ENCODE measurements at regions not wholly inside any gene's neighbourhood (a gene's known extent, or its start where the extent isn't known, plus 50 kb on each side); places are given as distances from the start of the nearest gene placed in this dataset.

DNA sequence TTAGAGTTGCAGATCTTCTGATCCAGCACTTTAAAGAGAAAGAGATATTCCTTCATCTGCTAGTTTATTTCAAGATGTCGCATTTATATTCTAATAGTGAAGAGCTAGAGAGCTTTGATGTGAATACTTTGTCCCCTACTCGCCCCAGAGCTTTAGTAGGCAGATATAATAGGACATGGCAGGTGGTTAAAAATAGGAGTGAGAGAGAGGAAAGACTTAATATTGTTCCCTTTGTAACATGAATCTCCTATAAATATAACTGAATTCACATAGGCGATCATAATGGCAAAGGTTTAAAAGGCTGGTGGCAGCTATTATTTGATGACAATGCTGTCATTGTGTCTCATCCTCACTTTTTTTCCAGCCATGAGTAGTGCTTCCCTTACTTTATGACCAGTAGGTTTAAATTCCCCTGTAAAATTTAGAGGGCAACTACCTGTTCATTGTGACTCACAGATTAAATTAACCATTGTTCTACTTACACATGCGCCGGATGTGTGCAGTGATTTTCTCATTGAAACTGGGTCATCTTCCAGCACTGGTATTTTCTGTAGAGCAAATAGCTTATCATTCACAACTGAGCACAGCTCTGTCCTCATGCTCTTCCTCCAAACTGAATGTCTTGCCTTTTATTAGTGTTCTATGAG is 906.7 kb upstream of the CELF2 start:
- no peak for DNase-seq

DNA sequence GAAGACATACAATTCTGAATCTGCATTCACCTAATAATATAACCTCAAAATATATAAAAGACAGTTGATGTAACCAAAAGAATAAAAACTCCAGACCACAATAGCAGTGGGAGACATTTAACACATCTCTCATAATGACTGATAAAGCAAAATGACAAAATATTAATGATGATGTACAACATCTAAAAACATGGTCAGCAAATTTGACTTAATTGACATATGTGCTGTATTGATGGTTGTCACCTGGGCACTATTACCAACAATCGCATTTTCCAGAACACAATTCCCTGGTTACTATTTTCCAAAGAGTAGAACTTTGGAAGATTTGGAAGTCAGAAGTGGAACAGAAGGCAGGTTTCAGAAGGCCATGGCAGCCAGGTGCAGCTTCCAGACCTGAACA is 899.5 kb upstream of the CELF2 start:
- DNase-seq = no peak

GRCh38 chr10:10120671-10121070 is 897.0 kb upstream of the CELF2 start:
- DNase-seq = no peak

GRCh38 chr10:10125676-10126075 is 892.0 kb upstream of the CELF2 start:
- DNase-seq = no peak

- no peak for DNase-seq
These were observed 891.5 kb upstream of the CELF2 start for GRCh38 chr10:10126218-10126617.

DNA sequence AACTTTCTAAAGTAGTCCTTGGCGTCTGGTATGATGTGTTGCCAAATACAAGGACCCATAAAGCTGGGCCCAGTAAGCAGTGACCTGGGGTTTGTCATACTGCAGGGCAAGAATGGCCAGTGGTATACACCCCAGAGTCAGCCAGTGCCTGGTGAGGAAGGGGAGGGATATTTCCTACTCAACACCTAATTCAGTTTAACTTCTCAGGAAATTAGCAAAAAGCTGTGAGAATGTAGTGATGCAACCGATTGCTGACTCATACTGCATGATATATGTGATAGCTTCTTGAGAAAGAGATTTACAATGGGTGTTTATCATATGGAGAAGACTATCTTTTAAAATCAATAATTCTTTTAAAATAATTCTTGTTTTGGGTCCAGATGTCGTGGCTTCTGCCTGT is 889.3 kb upstream of the CELF2 start:
- no peak for DNase-seq

DNA sequence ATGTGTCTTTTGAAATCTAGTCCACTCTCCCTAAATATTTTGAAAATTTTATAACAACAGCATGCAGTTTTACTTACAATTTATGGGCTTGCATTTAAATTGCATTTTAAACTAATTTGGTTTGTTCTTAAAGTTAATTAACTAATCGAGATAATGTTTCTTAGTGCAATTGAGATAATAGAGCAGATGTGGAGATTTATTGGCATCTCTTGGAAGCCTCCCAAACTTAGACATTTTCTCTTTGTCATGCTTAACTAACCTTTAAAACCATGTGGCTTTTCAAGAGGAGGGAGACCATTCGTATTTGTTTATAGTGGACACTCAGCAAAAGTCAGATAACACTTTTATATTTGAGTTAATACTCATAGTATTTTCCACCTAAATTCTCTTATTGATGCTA is 887.0 kb upstream of the CELF2 start:
- no peak for DNase-seq

DNA sequence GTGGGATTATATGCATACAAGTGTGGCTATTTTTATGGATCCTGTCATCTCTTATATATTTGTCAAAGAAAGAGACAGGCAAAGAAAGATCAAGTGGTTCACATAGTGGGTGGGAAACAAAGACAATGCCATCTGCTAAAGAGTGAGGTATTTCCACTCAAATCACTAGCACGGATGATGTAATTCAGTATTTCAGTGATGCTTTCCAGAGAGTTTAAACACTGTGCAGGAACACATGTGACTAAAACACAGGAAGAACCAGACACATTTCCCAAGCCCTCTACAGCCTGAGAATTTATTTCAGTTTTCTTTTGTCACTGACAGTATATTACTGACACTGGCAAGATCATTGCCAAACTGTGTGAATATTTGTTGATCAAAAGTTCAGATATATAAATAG is 885.7 kb upstream of the CELF2 start:
- no peak for DNase-seq

DNA sequence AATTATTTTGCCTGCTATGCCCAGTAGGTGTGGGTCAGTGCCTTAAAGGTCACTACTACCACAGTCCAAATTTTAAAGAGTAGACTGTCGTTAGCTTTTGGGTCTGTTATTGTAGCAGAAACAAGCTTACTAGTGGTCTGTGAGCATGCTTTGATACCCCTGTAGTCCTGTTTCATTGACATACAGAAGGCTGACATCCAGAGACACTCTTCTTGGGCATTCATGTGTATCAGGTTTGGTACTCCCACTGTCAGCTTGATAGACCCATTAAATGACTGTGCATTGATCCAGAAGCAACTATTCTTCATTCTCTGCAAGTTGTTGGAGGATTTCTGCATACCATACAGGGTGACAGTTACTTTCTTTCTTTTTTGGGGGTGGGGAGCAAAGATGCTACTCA is 884.4 kb upstream of the CELF2 start:
- DNase-seq = no peak

GRCh38 chr10:10138685-10139084 is 879.0 kb upstream of the CELF2 start:
- no peak for DNase-seq

DNA sequence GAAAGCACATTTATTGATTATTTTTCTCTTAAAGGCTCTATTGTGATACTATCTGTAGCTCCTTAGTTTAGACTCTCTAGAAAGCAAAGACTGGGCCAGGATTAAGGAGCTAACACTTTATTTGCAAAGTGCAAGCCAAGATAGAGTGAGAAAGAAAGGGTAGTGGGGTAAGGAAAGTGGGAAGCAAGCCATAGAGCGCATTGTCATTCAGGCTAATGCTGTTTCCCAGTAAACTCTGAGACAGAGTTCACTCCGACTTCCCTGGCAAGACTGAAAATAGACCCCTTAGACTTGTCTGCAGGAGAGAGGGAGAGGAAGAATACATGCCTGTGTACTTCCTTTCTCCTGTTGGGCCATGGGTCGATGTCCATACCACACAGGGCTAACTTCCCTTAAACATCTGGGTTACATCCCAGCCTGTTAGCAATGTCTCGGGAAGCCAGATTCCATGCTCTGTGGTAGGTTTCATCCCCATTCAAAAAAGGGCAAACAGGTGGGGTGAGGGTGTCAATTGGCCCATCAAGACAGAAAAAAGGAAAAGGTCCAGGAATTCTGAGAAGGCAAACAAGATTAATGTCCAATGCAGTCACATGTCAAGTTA is 875.8 kb upstream of the CELF2 start:
- DNase-seq = no peak

DNA sequence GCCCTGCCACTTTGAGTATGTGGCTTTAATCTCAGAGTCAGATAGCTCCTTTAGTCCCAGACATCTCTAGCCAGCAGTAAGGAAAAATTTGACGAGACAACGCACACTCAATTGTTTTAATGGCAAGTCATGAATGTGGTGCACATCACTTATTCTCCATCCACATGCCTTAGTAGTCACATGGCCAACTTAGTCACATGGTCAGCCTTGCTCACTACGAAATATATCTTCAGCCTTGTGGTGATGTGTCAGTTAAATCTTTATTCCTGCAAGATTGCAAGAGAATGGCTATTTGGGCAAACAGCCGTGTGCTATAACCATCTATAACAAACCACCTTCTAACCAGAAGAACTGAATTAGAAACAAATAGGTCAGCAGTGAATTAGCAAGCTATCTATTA is 871.1 kb upstream of the CELF2 start:
- DNase-seq = no peak

GRCh38 chr10:10149899-10150298 is 867.8 kb upstream of the CELF2 start:
- DNase-seq = no peak

- DNase-seq = no peak
These were observed 860.6 kb upstream of the CELF2 start for GRCh38 chr10:10156917-10157600.

DNA sequence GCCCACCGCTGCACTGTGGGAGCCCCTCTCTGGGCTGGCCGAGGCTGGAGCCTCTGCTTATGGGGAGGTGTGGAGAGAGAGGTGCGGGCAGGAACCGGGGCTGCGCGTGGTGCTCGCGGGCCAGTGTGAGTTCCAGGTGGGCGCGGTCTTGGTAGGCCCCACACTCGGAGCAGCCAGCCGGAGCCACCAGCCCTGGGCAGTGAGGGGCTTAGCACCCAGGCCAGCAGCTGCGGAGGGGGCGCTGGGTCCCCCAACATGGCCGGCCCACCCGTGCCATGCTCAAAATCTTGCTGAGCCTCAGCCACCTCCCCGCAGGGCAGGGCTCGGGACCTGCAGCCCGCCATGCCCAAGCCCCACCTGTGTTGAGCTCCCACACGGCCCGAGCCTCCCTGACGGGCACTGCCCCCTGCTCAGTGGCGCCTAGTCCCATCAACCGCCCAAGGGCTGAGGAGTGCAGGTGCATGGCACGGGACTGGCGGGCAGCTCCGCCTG is 856.8 kb upstream of the CELF2 start:
- no peak for DNase-seq

GRCh38 chr10:10164848-10165247 is 852.8 kb upstream of the CELF2 start:
- no peak for DNase-seq

- no peak for DNase-seq
These were observed 852.3 kb upstream of the CELF2 start for GRCh38 chr10:10165415-10165814.

DNA sequence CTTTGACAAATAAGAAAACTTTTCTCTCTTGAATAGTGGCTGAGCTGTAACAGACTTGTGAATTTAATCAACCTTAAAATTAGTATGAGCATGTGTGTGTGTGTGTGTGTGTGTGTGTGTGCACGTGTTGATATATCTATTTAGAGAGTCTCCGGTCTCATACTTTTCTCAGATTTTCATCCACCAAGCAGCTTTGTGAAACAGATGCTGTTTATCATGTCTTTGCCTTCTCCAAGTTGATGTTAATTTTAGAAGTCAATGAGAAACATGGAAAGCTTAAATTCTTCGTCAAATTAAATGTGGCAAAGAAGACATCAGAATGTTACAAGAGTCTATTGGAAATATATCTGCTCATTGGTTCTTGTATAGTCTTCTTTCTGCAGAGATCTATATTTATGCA is 839.2 kb upstream of the CELF2 start:
- DNase-seq = no peak

- DNase-seq = no peak
These were observed 823.8 kb upstream of the CELF2 start for GRCh38 chr10:10193848-10194247.

- no peak for DNase-seq
These were observed 821.0 kb upstream of the CELF2 start for GRCh38 chr10:10196701-10197100.

- DNase-seq = no peak
These were observed 820.2 kb upstream of the CELF2 start for GRCh38 chr10:10197423-10197822.

DNA sequence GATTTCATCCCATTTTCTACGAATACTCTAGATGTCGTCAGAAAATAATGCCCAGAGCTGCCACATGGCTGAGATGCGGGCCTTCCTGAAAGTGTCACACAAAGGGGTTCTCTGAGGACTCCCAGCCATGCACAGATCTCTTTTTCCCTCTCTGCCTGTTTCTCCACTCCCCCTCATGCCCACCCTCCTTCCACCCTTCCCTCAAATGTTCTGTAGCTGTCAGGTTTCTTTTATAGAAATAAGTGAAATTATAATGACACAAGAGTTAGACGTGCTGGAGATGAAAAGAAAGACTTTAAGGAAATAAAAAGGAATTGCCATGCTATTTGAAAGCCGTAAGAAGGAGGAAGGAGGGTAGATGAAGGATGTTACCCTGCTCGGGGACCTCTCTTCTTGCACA is 819.3 kb upstream of the CELF2 start:
- no peak for DNase-seq

- DNase-seq = no peak
These were observed 813.3 kb upstream of the CELF2 start for GRCh38 chr10:10204415-10204814.

- no peak for DNase-seq
These were observed 811.8 kb upstream of the CELF2 start for GRCh38 chr10:10205906-10206305.

DNA sequence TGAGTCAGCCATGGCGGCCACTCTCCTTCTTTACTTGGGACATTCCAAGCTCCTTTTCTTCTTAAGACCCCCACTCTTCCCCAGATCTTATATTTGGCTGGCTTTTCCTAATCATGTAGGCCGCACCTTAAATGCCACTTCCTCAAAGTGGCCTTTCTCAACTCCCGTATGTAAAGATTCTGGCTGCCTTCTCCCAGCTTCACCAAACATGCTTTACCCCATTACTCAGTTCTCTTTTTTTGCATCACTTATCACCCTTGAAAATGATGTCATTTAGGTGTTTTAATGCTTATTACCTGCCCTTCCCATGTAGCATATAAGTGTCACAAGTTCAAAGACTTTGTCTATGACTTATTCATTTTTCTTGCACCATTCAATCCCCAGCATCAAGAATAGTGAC is 810.1 kb upstream of the CELF2 start:
- DNase-seq = no peak
